ENCODE measurements at regions not wholly inside any gene's neighbourhood (a gene's known extent, or its start where the extent isn't known, plus 50 kb on each side); places are given as distances from the start of the nearest gene placed in this dataset.

- TF ChIP-seq POLR2AphosphoS5 (IDR thresholded peaks at IDR 0.05; ENCODE audit: low read depth, low read length): no peak
- no peak for TF ChIP-seq POLR2A (IDR thresholded peaks at IDR 0.05; ENCODE audit: low read depth, low read length)
Observed at GRCh38 chr14:96722736-96723135, 74.4 kb upstream of the VRK1 start.

Data from GM12891 (cell line).